H1 (cell line): ENCODE measurements at regions not wholly inside any gene's neighbourhood (a gene's known extent, or its start where the extent isn't known, plus 50 kb on each side); places are given as distances from the start of the nearest gene placed in this dataset.

ENCODE experiments used
- CTCF ChIA-PET: fragments of 300-600 bp; sonication (Branson Sonifier 250); formaldehyde crosslinking; loops from one replicate; lab custom pipeline; 2021; ENCODE audit not compliant: partially characterized antibody; lab: Charles Lee
- POLR2A ChIA-PET: fragments of 300-600 bp; sonication (Branson Sonifier 250); formaldehyde crosslinking; loops from one replicate; lab custom pipeline; 2021; ENCODE audit warnings: inconsistent platforms; ENCODE audit not compliant: partially characterized antibody; lab: Charles Lee
- DNase-seq, 2 experiments: peaks; one replicate each; pipeline versions ENCODE4 v3.0.0 to v3.0.0-alpha.2; 2010 to 2022; ENCODE audit warnings: low spot score in 2 of 2, low read depth in 1 of 2, mixed read lengths in 1 of 2
- FAIRE-seq: peaks from 2 replicates; lab custom pipeline; 2011; peaks lifted over from hg19 to GRCh38; lab: Jason Lieb, UNC
- H2AFZ ChIP-seq: 2 replicates; pipeline ENCODE4 v1.8.1; 2012; ENCODE audit warnings: low read length, inconsistent platforms
- H2AK5ac ChIP-seq: 2 replicates; pipeline ENCODE4 v1.6.1; 2013; ENCODE audit warnings: low read depth, low read length
- H2BK120ac ChIP-seq: replicated peaks from 2 replicates; pipeline ENCODE3; 2013; ENCODE audit warnings: low read depth, low read length, inconsistent platforms
- H2BK12ac ChIP-seq: 2 replicates; pipeline ENCODE4 v1.6.1; 2013; ENCODE audit warnings: low read depth, low read length
- H2BK15ac ChIP-seq: 2 replicates; pipeline ENCODE4 v1.6.1; 2013; ENCODE audit warnings: low read length
- H2BK20ac ChIP-seq: 2 replicates; pipeline ENCODE4 v1.6.1; 2013; ENCODE audit warnings: low read length
- H2BK5ac ChIP-seq: 2 replicates; pipeline ENCODE4 v1.6.1; 2013; ENCODE audit warnings: low read depth, low read length
- H3K14ac ChIP-seq: 2 replicates; pipeline ENCODE4 v1.6.1; 2013; ENCODE audit warnings: inconsistent platforms; ENCODE audit not compliant: insufficient read length
- H3K18ac ChIP-seq: 2 replicates; pipeline ENCODE4 v1.6.1; 2013; ENCODE audit warnings: low read length; ENCODE audit errors: extremely low read depth
- H3K23ac ChIP-seq: 2 replicates; pipeline ENCODE4 v1.6.1; 2013; ENCODE audit warnings: inconsistent platforms; ENCODE audit not compliant: insufficient read length
- H3K23me2 ChIP-seq: 2 replicates; pipeline ENCODE4 v1.6.1; 2013; ENCODE audit warnings: low read depth, low read length
- H3K27ac ChIP-seq: 2 replicates; pipeline ENCODE4 v1.6.1; 2011; ENCODE audit warnings: low read depth, low read length, inconsistent platforms
- H3K27me3 ChIP-seq, 4 experiments: replicated peaks in 1 of 4; 1 replicate in 1 of 4; 2 replicates in 3 of 4; pipeline versions ENCODE4 v1.6.1 to v1.8.1; 2011 to 2013; ENCODE audit warnings: low read length in 3 of 4, mild to moderate bottlenecking in 3 of 4, inconsistent platforms in 2 of 4, mixed read lengths in 2 of 4, moderate library complexity in 1 of 4; ENCODE audit not compliant: control insufficient read depth in 3 of 4, insufficient read depth in 3 of 4; ENCODE audit errors: extremely low read depth in 1 of 4
- H3K36me3 ChIP-seq, 4 experiments: 2 replicates each; pipeline versions ENCODE4 v1.6.1 to v1.8.1; 2011 to 2013; ENCODE audit warnings: mild to moderate bottlenecking in 4 of 4, low read length in 3 of 4, moderate library complexity in 2 of 4, control low read depth in 1 of 4, inconsistent platforms in 1 of 4; ENCODE audit not compliant: insufficient read depth in 4 of 4, control insufficient read depth in 2 of 4
- H3K4ac ChIP-seq: replicated peaks from 2 replicates; pipeline ENCODE3; 2013; ENCODE audit warnings: low read length, low read depth, mixed read lengths, inconsistent platforms; ENCODE audit not compliant: insufficient read length
- H3K4me1 ChIP-seq, 4 experiments: replicated peaks in 1 of 4; 1 replicate in 1 of 4; 2 replicates in 3 of 4; pipeline versions ENCODE4 v1.6.1 to v1.8.1; 2011 to 2013; ENCODE audit warnings: low read length in 3 of 4, inconsistent platforms in 2 of 4, mixed read lengths in 1 of 4; ENCODE audit not compliant: insufficient read depth in 4 of 4, control insufficient read depth in 3 of 4
- H3K4me2 ChIP-seq, 2 experiments: 2 replicates each; pipeline versions ENCODE4 v1.6.1 to v1.8.1; 2011 to 2013; ENCODE audit warnings: low read depth in 2 of 2, low read length in 2 of 2, control low read depth in 1 of 2, inconsistent platforms in 1 of 2, mild to moderate bottlenecking in 1 of 2; ENCODE audit not compliant: insufficient read depth in 1 of 2
- H3K4me3 ChIP-seq, 4 experiments: fragments of 200-600, 300-600 bp in 1 of 4; sonication (generic), shearing (Covaris generic), sonication (Bioruptor Twin) in 1 of 4; 2 replicates each; pipeline versions ENCODE4 v1.5.1 to v1.8.1; 2011 to 2016; ENCODE audit warnings: low read length in 4 of 4, low read depth in 3 of 4, control low read depth in 2 of 4, inconsistent platforms in 2 of 4, mild to moderate bottlenecking in 2 of 4, mixed read lengths in 1 of 4, moderate library complexity in 1 of 4; ENCODE audit not compliant: insufficient read depth in 2 of 4; ENCODE audit errors: extremely low read depth in 1 of 4
- H3K56ac ChIP-seq: replicated peaks from 2 replicates; pipeline ENCODE3; 2013; ENCODE audit warnings: low read depth, mild to moderate bottlenecking, mixed read lengths, low read length, inconsistent platforms; ENCODE audit not compliant: insufficient read length
- H3K79me1 ChIP-seq: 2 replicates; pipeline ENCODE4 v1.6.1; 2013; ENCODE audit warnings: low read depth, low read length, control low read depth
- H3K79me2 ChIP-seq, 2 experiments: 2 replicates each; pipeline versions ENCODE4 v1.6.1 to v1.8.1; 2012 to 2013; ENCODE audit warnings: low read length in 2 of 2, mild to moderate bottlenecking in 2 of 2, inconsistent platforms in 1 of 2; ENCODE audit not compliant: insufficient read depth in 2 of 2, control insufficient read depth in 1 of 2
- H3K9ac ChIP-seq, 4 experiments: replicated peaks in 1 of 4; 1 replicate in 1 of 4; 2 replicates in 3 of 4; pipeline versions ENCODE4 v1.6.1 to v1.8.1; 2011 to 2013; ENCODE audit warnings: low read depth in 3 of 4, low read length in 3 of 4, control low read depth in 2 of 4, mild to moderate bottlenecking in 2 of 4, moderate library complexity in 2 of 4, inconsistent platforms in 1 of 4; ENCODE audit errors: extremely low read depth in 1 of 4
- H3K9me3 ChIP-seq, 2 experiments: 2 replicates each; pipeline versions ENCODE4 v1.6.1 to v1.8.1; 2012 to 2013; ENCODE audit warnings: mild to moderate bottlenecking in 2 of 2, moderate library complexity in 2 of 2, control low read depth in 1 of 2, inconsistent platforms in 1 of 2, low read depth in 1 of 2, low read length in 1 of 2, mixed read lengths in 1 of 2; ENCODE audit not compliant: insufficient read depth in 2 of 2
- H4K20me1 ChIP-seq, 2 experiments: replicated peaks in 1 of 2; 2 replicates each; pipeline versions ENCODE3 to v1.8.1; 2011 to 2013; ENCODE audit warnings: inconsistent platforms in 2 of 2, low read length in 2 of 2, mild to moderate bottlenecking in 1 of 2; ENCODE audit not compliant: insufficient read depth in 2 of 2, control insufficient read depth in 1 of 2
- H4K5ac ChIP-seq: 2 replicates; pipeline ENCODE4 v1.6.1; 2013; ENCODE audit warnings: low read length, low read depth, mixed read lengths, inconsistent platforms; ENCODE audit not compliant: insufficient read length
- H4K8ac ChIP-seq: 2 replicates; pipeline ENCODE4 v1.8.0; 2013; ENCODE audit warnings: mild to moderate bottlenecking, moderate library complexity, low read length, inconsistent platforms; ENCODE audit not compliant: insufficient read depth; ENCODE audit errors: extremely low read depth
- H4K91ac ChIP-seq: replicated peaks from 2 replicates; pipeline ENCODE3; 2013; ENCODE audit warnings: low read length, mixed read lengths, inconsistent platforms; ENCODE audit not compliant: insufficient read length
- NANOG ChIP-seq: IDR thresholded peaks from 2 replicates; pipeline ENCODE4 v1.6.1; 2011; ENCODE audit warnings: low read length, low read depth, mild to moderate bottlenecking, inconsistent platforms; ENCODE audit not compliant: insufficient read depth, poor library complexity, severe bottlenecking
- WGBS, 2 experiments: shearing (Covaris generic) in 1 of 2; methylation state at CpG; one replicate each; pipeline versions ENCODE4 v1.1.6 to v1.1.7; 2013 to 2015; ENCODE audit warnings: low lambda C conversion rate in 2 of 2, mixed read lengths in 2 of 2, inconsistent platforms in 1 of 2, low coverage in 1 of 2, missing lambda C conversion rate in 1 of 2; ENCODE audit not compliant: insufficient replicate concordance in 2 of 2, insufficient coverage in 1 of 2, insufficient read length in 1 of 2; ENCODE audit errors: extremely low coverage in 1 of 2, missing lambda C conversion rate in 1 of 2; 5-methylcytosine and 5-hydroxymethylcytosine counted together

GRCh38 chr7:142308326-142308725 lies 50.5 kb upstream of the PRSS58 start:
- Histone ChIP-seq H3K27me3 (no peaks in the 10 kb centered on the region), H3K4me2 (no peak overlapping the region), H3K4ac (no peak overlapping the region), H4K91ac (no peak overlapping the region), H3K23me2 (no peaks in the 10 kb centered on the region), H3K9ac (no peak overlapping the region), H2BK12ac (no peak overlapping the region), H4K5ac (no peak overlapping the region), H3K4me3 (no peak overlapping the region), H4K20me1 (no peaks in the 10 kb centered on the region), H2AFZ (no peak overlapping the region; the same call in 1 of the 2 replicates), H3K79me2 (no peaks in the 10 kb centered on the region), H3K23ac (no peak overlapping the region), H2BK120ac (no peak overlapping the region), H3K18ac (no peak overlapping the region), H3K79me1 (no peaks in the 10 kb centered on the region), H2BK5ac (no peak overlapping the region), H3K27ac (no peak overlapping the region), H3K56ac (no peak overlapping the region), H2BK15ac (no peak overlapping the region), H4K8ac (no peak overlapping the region), H2AK5ac (no peak overlapping the region), H3K14ac (no peak overlapping the region), H3K36me3 (no peaks in the 10 kb centered on the region), H3K9me3 (no peaks in the 10 kb centered on the region), H2BK20ac (no peak overlapping the region), H3K4me1 (no peaks in the 10 kb centered on the region)
- no peak for DNase-seq
- ChIA-PET POLR2A (no interaction called here), CTCF (interaction anchor here (0.7 to 12.6 kb wide), 7 partner anchors 8 to 51 kb away, joined by 3 to 302 read pairs (median 4); no protein-coding TSS in a partner anchor)
- 64% methylated on average over 4 of the region's 4 CpGs; no CpG with 5 or more reads in 1 of the 2 experiments for WGBS, 2 experiments
- no peak for FAIRE-seq
- TF ChIP-seq NANOG = no peak
